K562 (cell line): ENCODE measurements at regions not wholly inside any gene's neighbourhood (a gene's known extent, or its start where the extent isn't known, plus 50 kb on each side); places are given as distances from the start of the nearest gene placed in this dataset.

ENCODE experiments used
- ATAC-seq: fragments of 200-7000 bp; cut with Tn5 transposase; 3 replicates; pipeline ENCODE4 v1.9.1; 2020; ENCODE audit warnings: moderate library complexity
- BruUV-seq: library from RNA; stranded (reverse); fragments of 400-500 nt; replicated peaks from 2 replicates; lab custom pipeline; 2021; lab: Mats Ljungman, UMichigan
- CTCF ChIA-PET: fragments of 300-600 bp; formaldehyde crosslinking; extraction: SDS; loops from one replicate; lab custom pipeline; 2021; ENCODE audit warnings: low intra/inter-chr PET ratio; lab: Yijun Ruan, JAX
- POLR2A ChIA-PET: fragments of 300-600, 350-650 bp; sonication (Branson Sonifier 250); formaldehyde crosslinking; extraction: SDS; loops from one replicate; lab custom pipeline; 2021; ENCODE audit warnings: antibody characterized with exemption, inconsistent platforms; lab: Yijun Ruan, JAX
- DNase-seq, 4 experiments: peaks; one replicate each; pipeline versions ENCODE4 v3.0.0 to v3.0.0-alpha.2; 2011 to 2018; ENCODE audit warnings: low spot score in 3 of 4, mixed read lengths in 3 of 4; ENCODE audit errors: extremely low read depth in 1 of 4
- FAIRE-seq: peaks from 2 replicates; lab custom pipeline; 2011; peaks lifted over from hg19 to GRCh38; lab: Jason Lieb, UNC
- H2AFZ ChIP-seq: 2 replicates; pipeline ENCODE4 v1.6.0; 2011; ENCODE audit warnings: low read depth, low read length, control low read depth, inconsistent platforms
- H3K27ac ChIP-seq: fragments of 200-600 bp; 3 replicates; pipeline ENCODE4 v1.8.0; 2011; ENCODE audit warnings: low read depth, mild to moderate bottlenecking, control low read depth, inconsistent platforms, low read length, moderate library complexity, mixed read lengths; ENCODE audit errors: extremely low read depth
- H3K27me3 ChIP-seq, 2 experiments: fragments of 300-600 bp in 1 of 2; 2 replicates in 1 of 2; 3 replicates in 1 of 2; pipeline versions ENCODE4 v1.6.0 to v1.8.0; 2011; ENCODE audit warnings: inconsistent platforms in 2 of 2, low read length in 2 of 2, mild to moderate bottlenecking in 1 of 2, mixed read lengths in 1 of 2, moderate library complexity in 1 of 2; ENCODE audit not compliant: control insufficient read depth in 2 of 2, insufficient read depth in 2 of 2
- H3K36me3 ChIP-seq: fragments of 300-600 bp; 3 replicates; pipeline ENCODE4 v1.8.0; 2011; ENCODE audit warnings: mild to moderate bottlenecking, low read length, inconsistent platforms; ENCODE audit not compliant: control insufficient read depth, insufficient read depth
- H3K4me1 ChIP-seq, 2 experiments: fragments of 200-600 bp in 1 of 2; replicated peaks in 1 of 2; 2 replicates in 1 of 2; 3 replicates in 1 of 2; pipeline versions ENCODE4 v1.5.1 to v1.8.0; 2011; ENCODE audit warnings: inconsistent platforms in 2 of 2, low read length in 2 of 2, mild to moderate bottlenecking in 1 of 2, mixed read lengths in 1 of 2, moderate library complexity in 1 of 2; ENCODE audit not compliant: control insufficient read depth in 2 of 2, insufficient read depth in 2 of 2
- H3K4me2 ChIP-seq: 2 replicates; pipeline ENCODE4 v1.6.1; 2011; ENCODE audit warnings: low read length, control low read depth, inconsistent platforms, mixed read lengths; ENCODE audit not compliant: insufficient read depth
- H3K4me3 ChIP-seq: fragments of 200-600 bp; sonication (generic), shearing (Covaris generic); 2 replicates; pipeline ENCODE4 v1.5.1; 2016; ENCODE audit warnings: control low read depth, inconsistent platforms
- H3K79me2 ChIP-seq: fragments of 200-600 bp; 3 replicates; pipeline ENCODE4 v1.8.0; 2011; ENCODE audit warnings: low read length, inconsistent platforms; ENCODE audit not compliant: control insufficient read depth, insufficient read depth
- H3K9ac ChIP-seq, 2 experiments: 2 replicates each; pipeline versions ENCODE4 v1.6.0 to v1.6.1; 2011; ENCODE audit warnings: low read depth in 2 of 2, low read length in 2 of 2, control low read depth in 1 of 2, inconsistent platforms in 1 of 2, mild to moderate bottlenecking in 1 of 2, mixed read lengths in 1 of 2; ENCODE audit not compliant: insufficient read depth in 1 of 2
- H3K9me1 ChIP-seq: one replicate; pipeline ENCODE4 v1.6.0; 2011; ENCODE audit warnings: inconsistent platforms, mild to moderate bottlenecking, low read length, moderate library complexity; ENCODE audit not compliant: control insufficient read depth, insufficient read depth
- H3K9me3 ChIP-seq: replicated peaks from 2 replicates; pipeline ENCODE4 v1.5.1; 2011; ENCODE audit warnings: low read depth, low read length, inconsistent platforms; ENCODE audit not compliant: control insufficient read depth, insufficient read depth
- H4K20me1 ChIP-seq: replicated peaks from 2 replicates; pipeline ENCODE4 v1.6.1; 2011; ENCODE audit warnings: low read length, inconsistent platforms, mixed read lengths; ENCODE audit not compliant: control insufficient read depth, insufficient read depth
- FOXM1 ChIP-seq, 2 experiments: fragments of 450-650 bp in 1 of 2; sonication (generic) in 1 of 2; formaldehyde crosslinking in 1 of 2; IDR thresholded peaks; 2 replicates each; pipeline versions ENCODE4 v1.6.1 to v1.9.0; 2017 to 2022; ENCODE audit warnings: low read depth in 2 of 2, mild to moderate bottlenecking in 2 of 2, missing genetic modification reagents in 1 of 2, moderate library complexity in 1 of 2
- HMGN3 ChIP-seq: IDR thresholded peaks from 2 replicates; pipeline ENCODE4 v1.6.1; 2011; ENCODE audit warnings: borderline replicate concordance, low read depth, mild to moderate bottlenecking, mixed read lengths, low read length; ENCODE audit not compliant: insufficient read length; ENCODE audit errors: extremely low read depth
- NCOA6 ChIP-seq: fragments of 450-650 bp; IDR thresholded peaks from 2 replicates; pipeline ENCODE4 v1.6.1; 2017; ENCODE audit warnings: mild to moderate bottlenecking
- PHF21A ChIP-seq: fragments of 450-650 bp; IDR thresholded peaks from 2 replicates; pipeline ENCODE4 v1.6.1; 2017; ENCODE audit warnings: low read depth, borderline replicate concordance
- SRF ChIP-seq, 2 experiments: fragments of 250-450, 450-650 bp in 1 of 2; sonication (Bioruptor Pico) in 1 of 2; sonication (generic) in 1 of 2; formaldehyde crosslinking; IDR thresholded peaks; 2 replicates each; pipeline versions ENCODE4 v1.5.0 to v1.5.1; 2020 to 2022; ENCODE audit warnings: mild to moderate bottlenecking in 1 of 2, missing genetic modification reagents in 1 of 2
- SRSF1 ChIP-seq: fragments of 200-400 bp; formaldehyde crosslinking; IDR thresholded peaks from 2 replicates; pipeline ENCODE4 v1.6.1; 2017; ENCODE audit warnings: mild to moderate bottlenecking, low read depth, low read length, moderate library complexity
- TAF9B ChIP-seq: fragments of 450-650 bp; IDR thresholded peaks from 2 replicates; pipeline ENCODE4 v1.6.1; 2018; ENCODE audit warnings: mild to moderate bottlenecking; ENCODE audit not compliant: partially characterized antibody
- TSC22D4 ChIP-seq: fragments of 450-650 bp; IDR thresholded peaks from 2 replicates; pipeline ENCODE4 v1.6.1; 2016; ENCODE audit warnings: missing genetic modification characterization, missing biosample characterization, control low read depth
- YY1 ChIP-seq, 3 experiments: IDR thresholded peaks; 2 replicates each; pipeline ENCODE4 v1.6.1; 2011; ENCODE audit warnings: low read length in 2 of 3, mild to moderate bottlenecking in 2 of 3, moderate library complexity in 2 of 3, borderline replicate concordance in 1 of 3, control low read depth in 1 of 3, low read depth in 1 of 3; ENCODE audit not compliant: insufficient read depth in 3 of 3, insufficient replicate concordance in 2 of 3, control insufficient read depth in 1 of 3, insufficient read length in 1 of 3; ENCODE audit errors: extremely low read depth in 1 of 3
- ZNF140 ChIP-seq: fragments of 250-450 bp; sonication (Bioruptor Pico); IDR thresholded peaks from 2 replicates; pipeline ENCODE4 v1.8.0; 2021; ENCODE audit warnings: moderate library complexity, mild to moderate bottlenecking, inconsistent platforms
- WGBS: fragments of 100-300 bp; shearing (Covaris generic); methylation state at CpG from one replicate; pipeline ENCODE4 v1.1.6; 2016; ENCODE audit warnings: low coverage, mixed read lengths; ENCODE audit not compliant: insufficient coverage; ENCODE audit errors: missing lambda C conversion rate; 5-methylcytosine and 5-hydroxymethylcytosine counted together
- in situ Hi-C: fragments of 300-500 bp; cut with MboI; formaldehyde crosslinking; loops from 4 replicates; pipeline ENCODE4 v1.15.0; 2018; ENCODE audit warnings: inconsistent platforms, mixed read lengths
- intact Hi-C: fragments of 100-400 bp; cut with micrococcal nuclease; formaldehyde crosslinking; loops from 2 replicates; pipeline ENCODE4 v1.14.2; 2022
- TF ChIP-seq, protein P1 (sequence below): fragments of 250-450 bp; sonication (Bioruptor Pico); IDR thresholded peaks from 2 replicates; pipeline ENCODE4 v1.9.0; 2021; ENCODE audit warnings: mild to moderate bottlenecking
- TF ChIP-seq, protein P2 (sequence below): fragments of 450-650 bp; IDR thresholded peaks from 2 replicates; pipeline ENCODE4 v1.7.1; 2018; ENCODE audit warnings: mild to moderate bottlenecking, low read depth; ENCODE audit not compliant: partially characterized antibody
- TF ChIP-seq, protein P3 (sequence below): fragments of 450-650 bp; IDR thresholded peaks from 2 replicates; pipeline ENCODE4 v1.6.1; 2014; ENCODE audit warnings: low read depth, mild to moderate bottlenecking, moderate library complexity, borderline replicate concordance

- no peaks in the 10 kb centered on the region for H3K9me3 ChIP-seq
- H3K4me3 ChIP-seq = no peak overlapping the region
- no peak overlapping the region for H3K9ac ChIP-seq
- no peaks in the 10 kb centered on the region for H4K20me1 ChIP-seq
- in situ Hi-C loops = no loop called here
- no peaks in the 10 kb centered on the region for H3K79me2 ChIP-seq
- H3K36me3 ChIP-seq = no peaks in the 10 kb centered on the region
- H3K4me2 ChIP-seq = no peak overlapping the region
- DNase-seq = no peak
- intact Hi-C loops = no loop called here
- TF ChIP-seq SRF (CRISPR knock-in tag; IDR thresholded peaks at IDR 0.05) (no peak), ZNF140 (CRISPR knock-in tag) (no peak), YY1 (IDR thresholded peaks at IDR 0.05; ENCODE audit: borderline replicate concordance in 1 of 3, control insufficient read depth in 1 of 3, extremely low read depth in 1 of 3, insufficient read depth in 3 of 3, insufficient read length in 1 of 3, insufficient replicate concordance in 2 of 3, low read depth in 1 of 3, low read length in 2 of 3) (no peak), NCOA6 (no peak), TAF9B (no peak), PHF21A (no peak), TSC22D4 (tag) (no peak), HMGN3 (no peak), SRSF1 (no peak), FOXM1 (IDR thresholded peaks at IDR 0.05; ENCODE audit: low read depth) (no peak), FOXM1 (CRISPR knock-in tag; IDR thresholded peaks at IDR 0.05; ENCODE audit: low read depth) (no peak)
- TF ChIP-seq, protein P1, sequence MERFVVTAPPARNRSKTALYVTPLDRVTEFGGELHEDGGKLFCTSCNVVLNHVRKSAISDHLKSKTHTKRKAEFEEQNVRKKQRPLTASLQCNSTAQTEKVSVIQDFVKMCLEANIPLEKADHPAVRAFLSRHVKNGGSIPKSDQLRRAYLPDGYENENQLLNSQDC (CRISPR knock-in tag) = no peak
- TF ChIP-seq, protein P2, sequence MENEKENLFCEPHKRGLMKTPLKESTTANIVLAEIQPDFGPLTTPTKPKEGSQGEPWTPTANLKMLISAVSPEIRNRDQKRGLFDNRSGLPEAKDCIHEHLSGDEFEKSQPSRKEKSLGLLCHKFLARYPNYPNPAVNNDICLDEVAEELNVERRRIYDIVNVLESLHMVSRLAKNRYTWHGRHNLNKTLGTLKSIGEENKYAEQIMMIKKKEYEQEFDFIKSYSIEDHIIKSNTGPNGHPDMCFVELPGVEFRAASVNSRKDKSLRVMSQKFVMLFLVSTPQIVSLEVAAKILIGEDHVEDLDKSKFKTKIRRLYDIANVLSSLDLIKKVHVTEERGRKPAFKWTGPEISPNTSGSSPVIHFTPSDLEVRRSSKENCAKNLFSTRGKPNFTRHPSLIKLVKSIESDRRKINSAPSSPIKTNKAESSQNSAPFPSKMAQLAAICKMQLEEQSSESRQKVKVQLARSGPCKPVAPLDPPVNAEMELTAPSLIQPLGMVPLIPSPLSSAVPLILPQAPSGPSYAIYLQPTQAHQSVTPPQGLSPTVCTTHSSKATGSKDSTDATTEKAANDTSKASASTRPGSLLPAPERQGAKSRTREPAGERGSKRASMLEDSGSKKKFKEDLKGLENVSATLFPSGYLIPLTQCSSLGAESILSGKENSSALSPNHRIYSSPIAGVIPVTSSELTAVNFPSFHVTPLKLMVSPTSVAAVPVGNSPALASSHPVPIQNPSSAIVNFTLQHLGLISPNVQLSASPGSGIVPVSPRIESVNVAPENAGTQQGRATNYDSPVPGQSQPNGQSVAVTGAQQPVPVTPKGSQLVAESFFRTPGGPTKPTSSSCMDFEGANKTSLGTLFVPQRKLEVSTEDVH = no peak
- TF ChIP-seq, protein P3, sequence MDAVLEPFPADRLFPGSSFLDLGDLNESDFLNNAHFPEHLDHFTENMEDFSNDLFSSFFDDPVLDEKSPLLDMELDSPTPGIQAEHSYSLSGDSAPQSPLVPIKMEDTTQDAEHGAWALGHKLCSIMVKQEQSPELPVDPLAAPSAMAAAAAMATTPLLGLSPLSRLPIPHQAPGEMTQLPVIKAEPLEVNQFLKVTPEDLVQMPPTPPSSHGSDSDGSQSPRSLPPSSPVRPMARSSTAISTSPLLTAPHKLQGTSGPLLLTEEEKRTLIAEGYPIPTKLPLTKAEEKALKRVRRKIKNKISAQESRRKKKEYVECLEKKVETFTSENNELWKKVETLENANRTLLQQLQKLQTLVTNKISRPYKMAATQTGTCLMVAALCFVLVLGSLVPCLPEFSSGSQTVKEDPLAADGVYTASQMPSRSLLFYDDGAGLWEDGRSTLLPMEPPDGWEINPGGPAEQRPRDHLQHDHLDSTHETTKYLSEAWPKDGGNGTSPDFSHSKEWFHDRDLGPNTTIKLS = no peak
- no peak for ATAC-seq
- H3K9me1 ChIP-seq = no peaks in the 10 kb centered on the region
- ChIA-PET POLR2A (interaction anchor here (0.6 to 0.8 kb wide), 3 partner anchors 12 to 647 kb away, joined by 3 read pairs; no protein-coding TSS in a partner anchor), CTCF (no interaction called here)
- FAIRE-seq = no peak
- H2AFZ ChIP-seq = no peak overlapping the region
- BruUV-seq = no TSS peak
- H3K27me3 ChIP-seq = no peaks in the 10 kb centered on the region
- peaks cover 6 to 14% of the 10 kb centered on the region in 2 experiments for H3K4me1 ChIP-seq
- 47% methylated on average over 3 of the region's 3 CpGs for WGBS
- H3K27ac ChIP-seq = no peak overlapping the region
Measured at GRCh38 chr17:33473061-33473460, 180.0 kb upstream of the ASIC2 start.
